Neural crest cell (in vitro differentiated cells): ENCODE measurements at regions not wholly inside any gene's neighbourhood (a gene's known extent, or its start where the extent isn't known, plus 50 kb on each side); places are given as distances from the start of the nearest gene placed in this dataset.

Source experiments
- DNase-seq: peaks from one replicate; pipeline ENCODE4 v3.0.0; 2021; ENCODE audit warnings: low read depth, mixed read lengths, low spot score
- H3K27ac Mint-ChIP-seq: one replicate; pipeline ENCODE4 v1.8.0; 2021; ENCODE audit warnings: mild to moderate bottlenecking, mixed read lengths; ENCODE audit not compliant: unreplicated experiment
- H3K27me3 Mint-ChIP-seq: 2 replicates; pipeline ENCODE4 v1.8.0; 2021; ENCODE audit warnings: low read depth, mild to moderate bottlenecking, mixed read lengths
- H3K36me3 Mint-ChIP-seq: 2 replicates; pipeline ENCODE4 v1.8.0; 2021; ENCODE audit warnings: low read depth, mild to moderate bottlenecking, mixed read lengths
- H3K4me1 Mint-ChIP-seq: 2 replicates; pipeline ENCODE4 v1.8.0; 2021; ENCODE audit warnings: mixed read lengths
- H3K4me3 Mint-ChIP-seq: one replicate; pipeline ENCODE4 v1.8.0; 2021; ENCODE audit warnings: mild to moderate bottlenecking, mixed read lengths
- H3K9me3 Mint-ChIP-seq: 2 replicates; pipeline ENCODE4 v1.8.0; 2021; ENCODE audit warnings: mixed read lengths
- TF ChIP-seq, protein P1 (sequence below): fragments of 200-600 bp; sonication (generic); conservative IDR thresholded peaks from 2 replicates; pipeline ENCODE4 v1.5.0; 2021; ENCODE audit warnings: antibody characterized with exemption, mild to moderate bottlenecking

DNA sequence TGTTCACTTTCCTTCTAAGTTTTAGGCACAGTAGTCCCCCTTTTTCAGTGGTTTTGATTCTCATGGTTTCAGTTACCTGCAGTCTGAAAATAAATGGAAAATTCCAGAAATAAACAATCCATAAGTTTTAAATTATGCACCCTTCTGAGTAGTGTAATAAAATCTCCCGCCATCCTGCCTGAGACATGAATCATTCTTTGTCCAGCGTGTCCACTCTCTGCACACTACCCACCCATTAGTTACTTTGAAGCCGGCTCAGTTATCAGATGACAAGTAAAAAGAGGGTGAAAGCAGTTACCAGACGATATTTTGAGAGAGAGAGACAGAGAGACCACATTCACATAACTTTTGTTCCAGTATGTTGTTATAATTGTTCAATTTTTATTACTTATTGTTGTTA is 400.5 kb downstream of the TMX3 start:
- Mint-ChIP-seq H3K4me1 (peaks cover 11% of the 10 kb centered on the region), H3K27me3 (no peaks in the 10 kb centered on the region), H3K36me3 (no peaks in the 10 kb centered on the region), H3K4me3 (no peak overlapping the region), H3K9me3 (no peaks in the 10 kb centered on the region), H3K27ac (no peak overlapping the region)
- TF ChIP-seq, protein P1, sequence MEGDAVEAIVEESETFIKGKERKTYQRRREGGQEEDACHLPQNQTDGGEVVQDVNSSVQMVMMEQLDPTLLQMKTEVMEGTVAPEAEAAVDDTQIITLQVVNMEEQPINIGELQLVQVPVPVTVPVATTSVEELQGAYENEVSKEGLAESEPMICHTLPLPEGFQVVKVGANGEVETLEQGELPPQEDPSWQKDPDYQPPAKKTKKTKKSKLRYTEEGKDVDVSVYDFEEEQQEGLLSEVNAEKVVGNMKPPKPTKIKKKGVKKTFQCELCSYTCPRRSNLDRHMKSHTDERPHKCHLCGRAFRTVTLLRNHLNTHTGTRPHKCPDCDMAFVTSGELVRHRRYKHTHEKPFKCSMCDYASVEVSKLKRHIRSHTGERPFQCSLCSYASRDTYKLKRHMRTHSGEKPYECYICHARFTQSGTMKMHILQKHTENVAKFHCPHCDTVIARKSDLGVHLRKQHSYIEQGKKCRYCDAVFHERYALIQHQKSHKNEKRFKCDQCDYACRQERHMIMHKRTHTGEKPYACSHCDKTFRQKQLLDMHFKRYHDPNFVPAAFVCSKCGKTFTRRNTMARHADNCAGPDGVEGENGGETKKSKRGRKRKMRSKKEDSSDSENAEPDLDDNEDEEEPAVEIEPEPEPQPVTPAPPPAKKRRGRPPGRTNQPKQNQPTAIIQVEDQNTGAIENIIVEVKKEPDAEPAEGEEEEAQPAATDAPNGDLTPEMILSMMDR = no peak
- no peak for DNase-seq

- Mint-ChIP-seq H3K4me3 (no peak overlapping the region), H3K27ac (no peak overlapping the region), H3K4me1 (no peaks in the 10 kb centered on the region), H3K36me3 (no peaks in the 10 kb centered on the region), H3K9me3 (no peaks in the 10 kb centered on the region), H3K27me3 (no peaks in the 10 kb centered on the region)
- no peak for DNase-seq
- TF ChIP-seq, protein P1 = no peak
Measured at GRCh38 chr18:68301441-68301840, 413.5 kb downstream of the TMX3 start.

- no peak for DNase-seq
- H3K36me3 Mint-ChIP-seq = no peaks in the 10 kb centered on the region
- no peaks in the 10 kb centered on the region for H3K27me3 Mint-ChIP-seq
- TF ChIP-seq, protein P1 = no peak
- H3K4me1 Mint-ChIP-seq = no peaks in the 10 kb centered on the region
- no peak overlapping the region for H3K27ac Mint-ChIP-seq
- H3K4me3 Mint-ChIP-seq = no peak overlapping the region
- H3K9me3 Mint-ChIP-seq = peaks cover 2% of the 10 kb centered on the region
Measured at GRCh38 chr18:68299906-68300305, 415.0 kb downstream of the TMX3 start.

- H3K27ac Mint-ChIP-seq = no peak overlapping the region
- H3K27me3 Mint-ChIP-seq = no peaks in the 10 kb centered on the region
- no peak overlapping the region for H3K4me3 Mint-ChIP-seq
- DNase-seq = no peak
- no peaks in the 10 kb centered on the region for H3K4me1 Mint-ChIP-seq
- no peaks in the 10 kb centered on the region for H3K36me3 Mint-ChIP-seq
- TF ChIP-seq, protein P1 = no peak
- H3K9me3 Mint-ChIP-seq = peaks cover 9% of the 10 kb centered on the region
Measured at GRCh38 chr18:68298330-68298729, 416.6 kb downstream of the TMX3 start.

DNA sequence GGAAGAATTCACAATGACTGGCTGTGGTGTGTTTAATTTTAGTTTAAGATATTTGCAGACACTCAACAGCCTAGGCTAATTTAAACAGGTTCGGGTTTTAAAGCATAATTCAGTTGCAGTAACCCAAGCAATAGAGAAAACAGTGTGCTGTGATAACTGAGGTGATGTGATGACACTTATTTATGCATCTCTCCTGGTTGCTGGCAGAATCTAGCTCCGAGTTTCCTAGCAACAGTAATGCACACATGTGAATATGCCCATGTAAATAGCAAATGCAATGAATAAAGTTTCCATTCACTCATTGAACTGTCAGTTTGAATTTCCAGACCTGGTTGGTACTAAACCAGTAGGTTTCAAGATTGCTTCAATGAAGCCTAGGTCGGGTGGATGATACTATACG is 426.5 kb downstream of the TMX3 start:
- H3K4me3 Mint-ChIP-seq = no peak overlapping the region
- no peaks in the 10 kb centered on the region for H3K27me3 Mint-ChIP-seq
- H3K4me1 Mint-ChIP-seq = no peaks in the 10 kb centered on the region
- peaks cover 3% of the 10 kb centered on the region for H3K9me3 Mint-ChIP-seq
- TF ChIP-seq, protein P1 = no peak
- H3K36me3 Mint-ChIP-seq = no peaks in the 10 kb centered on the region
- DNase-seq = no peak
- H3K27ac Mint-ChIP-seq = no peak overlapping the region
